NCI-H2227 treated with DMSO at 0.1 percent for 48 hours (cell line): ENCODE measurements at regions not wholly inside any gene's neighbourhood (a gene's known extent, or its start where the extent isn't known, plus 50 kb on each side); places are given as distances from the start of the nearest gene placed in this dataset.

Source experiments
- DNase-seq: peaks from one replicate; lab custom pipeline; 2025; lab: John Stamatoyannopoulos, UW

DNA sequence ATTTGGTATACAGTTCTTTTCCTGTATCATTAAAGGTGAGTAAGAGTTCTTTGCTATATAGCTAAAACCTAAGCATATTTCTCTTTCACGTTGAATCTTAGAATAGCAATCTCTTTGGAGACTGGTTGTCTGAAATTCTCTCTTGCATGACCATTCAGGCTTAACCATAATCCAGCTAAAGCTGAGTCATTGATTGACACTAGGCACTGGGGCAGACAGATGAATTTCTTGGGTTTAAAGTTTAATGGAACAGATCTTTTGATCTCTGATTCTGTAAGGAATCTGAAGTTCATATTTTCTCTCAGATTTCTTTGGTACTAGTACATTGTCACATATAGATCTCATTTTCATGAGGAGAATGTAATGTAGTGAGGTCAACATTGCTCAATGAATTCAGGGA lies 397.3 kb upstream of the MIR17HG start:
- no peak for DNase-seq

DNA sequence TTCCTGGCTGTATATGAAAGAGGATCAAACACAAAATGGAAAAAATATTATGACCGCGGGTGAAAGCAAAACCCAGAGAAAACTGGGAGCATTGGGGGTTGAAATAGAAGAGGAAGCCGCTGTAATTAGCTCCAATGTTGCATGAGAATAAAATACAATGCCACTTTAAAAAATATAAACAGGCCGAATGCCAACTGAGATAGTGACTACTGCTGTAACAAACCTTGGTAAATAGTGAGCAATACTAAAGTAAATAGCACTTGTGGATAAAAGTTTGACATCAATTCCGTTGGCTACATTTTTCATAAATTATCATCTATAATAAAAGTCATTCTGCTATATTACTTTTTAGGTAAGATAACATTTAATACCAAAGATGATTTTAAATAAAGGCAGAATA lies 395.8 kb upstream of the MIR17HG start:
- no peak for DNase-seq

GRCh38 chr13:90952326-90952725 lies 395.2 kb upstream of the MIR17HG start:
- no peak for DNase-seq

GRCh38 chr13:90954605-90955195 lies 392.8 kb upstream of the MIR17HG start:
- no peak for DNase-seq

GRCh38 chr13:90956031-90956430 lies 391.5 kb upstream of the MIR17HG start:
- DNase-seq = peak; percentile 76

DNA sequence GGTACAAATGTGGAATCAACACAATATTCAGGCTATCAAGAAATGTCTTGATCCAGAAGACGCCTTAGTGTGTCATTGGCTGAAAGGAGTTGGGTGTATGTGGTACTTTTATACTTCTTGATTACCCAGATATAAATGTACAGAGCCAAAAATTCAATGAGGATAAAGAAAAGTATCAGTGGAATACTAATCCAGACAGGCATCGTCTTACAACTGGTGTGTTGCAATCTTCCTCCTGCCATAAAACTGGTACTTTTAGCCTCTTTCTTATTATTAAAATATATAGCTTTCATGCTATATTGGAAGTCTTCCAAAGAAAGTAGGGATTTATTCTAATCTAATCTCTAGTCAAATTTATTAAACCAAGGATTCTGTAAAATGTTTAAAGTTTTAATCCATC lies 388.6 kb upstream of the MIR17HG start:
- DNase-seq = no peak

- peak; percentile 70 for DNase-seq
These were observed 379.2 kb upstream of the MIR17HG start for GRCh38 chr13:90968166-90968904.

DNA sequence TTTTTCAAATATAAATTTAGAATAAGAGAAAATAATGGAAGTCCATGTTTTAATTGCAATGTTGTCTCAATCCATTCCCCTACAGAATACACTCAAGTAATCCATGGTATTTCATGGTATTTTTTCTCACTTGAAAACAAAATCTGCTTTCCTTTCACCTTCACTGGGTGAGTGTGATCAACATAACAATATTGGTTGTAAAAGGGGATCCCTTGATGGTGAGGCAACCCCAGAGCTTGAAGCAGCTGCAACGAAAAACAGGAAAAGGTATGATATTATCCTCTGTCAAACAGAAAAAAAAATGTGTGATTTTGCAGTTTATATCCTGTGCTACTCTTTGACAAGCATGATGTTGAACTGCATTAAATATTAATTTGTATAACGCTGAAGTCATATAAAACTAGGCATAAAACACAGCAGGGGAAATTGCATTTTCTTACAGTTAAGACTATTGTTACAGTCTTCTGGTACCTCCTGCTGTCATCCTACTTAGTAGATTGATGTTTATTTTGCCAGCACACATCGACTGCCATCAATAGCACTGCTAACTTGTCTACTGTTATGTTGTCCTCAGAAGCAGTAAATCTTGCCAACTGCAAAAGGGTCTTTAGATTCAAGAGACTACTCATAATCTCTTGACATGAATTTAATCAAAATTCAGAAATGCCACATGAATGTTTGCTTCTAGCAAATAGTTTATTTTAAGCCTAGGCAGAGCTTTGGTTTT lies 373.1 kb upstream of the MIR17HG start:
- DNase-seq = peak; percentile 79

- DNase-seq = no peak
These were observed 368.4 kb upstream of the MIR17HG start for GRCh38 chr13:90979059-90979458.

- no peak for DNase-seq
These were observed 362.7 kb upstream of the MIR17HG start for GRCh38 chr13:90984756-90985155.

- no peak for DNase-seq
These were observed 352.5 kb upstream of the MIR17HG start for GRCh38 chr13:90995001-90995400.

- DNase-seq = no peak
These were observed 351.9 kb upstream of the MIR17HG start for GRCh38 chr13:90995614-90996013.

DNA sequence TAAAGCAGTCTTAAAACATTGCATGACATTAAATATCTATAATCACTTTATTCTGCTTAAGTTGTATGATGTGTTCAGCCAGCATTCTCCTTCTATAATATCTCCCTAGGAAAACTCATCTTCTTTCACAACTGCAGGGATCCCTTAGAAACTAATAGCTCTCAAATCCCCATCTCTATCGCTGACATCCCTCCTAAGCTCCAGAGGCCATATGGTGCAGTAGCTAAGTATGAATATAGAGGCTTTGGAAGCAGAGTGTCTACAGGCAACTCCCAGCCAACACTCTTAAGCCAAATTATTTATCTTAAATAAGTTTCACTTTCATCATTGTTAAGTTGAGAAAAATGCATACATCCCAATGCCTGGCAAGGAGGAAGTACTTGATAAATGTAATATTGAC lies 349.5 kb upstream of the MIR17HG start:
- DNase-seq = peak; percentile 17

GRCh38 chr13:90999401-90999800 lies 348.1 kb upstream of the MIR17HG start:
- DNase-seq = peak; percentile 72

DNA sequence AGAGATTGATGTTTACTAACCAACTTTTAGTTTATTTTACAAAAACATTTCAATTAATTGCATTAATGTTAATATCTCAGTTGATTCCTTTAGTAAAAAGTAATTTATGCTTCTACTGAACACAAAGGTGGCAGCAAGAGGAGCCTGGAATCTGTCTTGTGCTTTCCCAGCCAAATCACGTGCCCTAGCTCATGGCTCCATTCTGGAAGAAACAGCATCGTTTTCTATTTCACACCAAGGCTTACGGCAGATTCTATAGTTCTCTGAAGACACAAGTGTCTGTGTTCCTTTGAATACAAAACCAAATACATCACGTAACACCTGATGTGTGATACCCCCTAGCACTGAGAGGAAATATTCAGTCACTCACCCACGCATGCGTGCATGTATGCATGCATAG lies 346.1 kb upstream of the MIR17HG start:
- DNase-seq = no peak

DNA sequence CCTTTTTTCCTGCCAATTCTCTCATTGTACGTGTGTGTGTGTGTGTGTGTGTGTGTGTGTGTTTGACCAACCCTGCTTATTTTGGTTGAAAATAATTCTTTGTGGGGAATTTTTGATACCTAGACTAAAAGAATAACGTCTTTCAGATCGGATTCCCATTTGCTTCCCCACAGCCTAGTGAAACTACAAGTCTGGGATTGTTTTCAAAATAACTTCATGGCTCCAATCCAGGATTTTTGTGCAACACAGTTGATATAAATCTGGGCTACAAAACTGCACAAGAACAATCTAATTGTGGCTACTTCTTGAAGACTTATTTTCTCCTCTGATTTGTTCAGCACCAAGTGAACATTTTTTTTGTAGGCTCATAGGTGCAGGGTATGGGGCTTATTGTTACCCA lies 332.8 kb upstream of the MIR17HG start:
- no peak for DNase-seq

DNA sequence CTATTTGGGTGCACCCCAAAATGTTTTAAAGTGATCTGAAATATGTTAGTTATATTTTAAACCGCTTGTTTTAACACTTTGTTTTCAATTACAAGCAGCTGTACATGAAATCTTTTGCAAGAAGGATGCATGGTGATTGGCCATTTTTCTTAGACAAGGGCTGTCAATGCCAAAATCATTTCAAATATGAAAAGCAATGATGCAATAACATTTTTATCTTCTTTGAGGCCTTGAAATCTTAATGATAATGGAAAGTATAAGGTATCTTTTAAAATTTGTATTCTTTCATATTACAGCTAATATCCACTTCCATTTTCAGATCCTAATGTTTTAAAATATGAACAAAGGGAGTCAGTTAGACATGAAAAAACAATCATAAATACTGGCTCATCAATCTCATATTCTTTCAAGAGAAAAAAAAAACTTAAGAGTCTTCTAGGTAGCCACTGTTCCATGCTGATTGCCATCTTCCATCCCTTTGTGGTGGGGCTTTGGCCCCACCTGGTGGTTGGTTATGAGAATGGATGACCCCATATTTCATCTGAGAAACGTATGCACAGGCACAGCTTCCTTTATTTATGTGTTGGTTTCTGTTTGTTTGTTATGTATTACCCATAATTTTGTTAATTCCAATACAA lies 330.3 kb upstream of the MIR17HG start:
- peak; percentile 79 for DNase-seq

DNA sequence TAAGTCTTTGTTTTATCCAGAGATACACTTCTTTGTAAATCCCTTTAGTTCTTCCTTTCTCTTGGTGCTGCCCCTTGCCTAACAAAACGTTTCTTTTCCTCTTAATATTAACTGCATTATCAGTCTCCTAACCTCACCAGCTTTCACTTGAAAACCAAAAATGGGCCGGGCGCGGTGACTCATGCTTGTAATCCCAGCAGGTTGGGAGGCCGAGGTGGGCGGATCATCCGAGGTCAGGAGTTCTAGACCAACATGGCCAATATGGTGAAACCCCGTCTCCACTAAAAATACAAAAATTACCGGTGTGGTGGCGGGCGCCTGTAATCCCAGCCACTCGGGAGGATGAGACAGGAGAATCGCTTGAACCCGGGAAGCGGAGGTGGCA lies 329.8 kb upstream of the MIR17HG start:
- DNase-seq = no peak

GRCh38 chr13:91020461-91021034 lies 326.9 kb upstream of the MIR17HG start:
- DNase-seq = no peak

GRCh38 chr13:91024157-91024792 lies 323.2 kb upstream of the MIR17HG start:
- no peak for DNase-seq

GRCh38 chr13:91025442-91025841 lies 322.0 kb upstream of the MIR17HG start:
- DNase-seq = no peak

- no peak for DNase-seq
These were observed 316.0 kb upstream of the MIR17HG start for GRCh38 chr13:91031508-91031907.
